H9 (cell line): ENCODE measurements at regions not wholly inside any gene's neighbourhood (a gene's known extent, or its start where the extent isn't known, plus 50 kb on each side); places are given as distances from the start of the nearest gene placed in this dataset.

Experiments used
- DNase-seq: peaks from one replicate; pipeline ENCODE4 v3.0.0-alpha.2; 2017
- H2AFZ ChIP-seq: one replicate; pipeline ENCODE4 v1.6.1; 2013; ENCODE audit warnings: mild to moderate bottlenecking, low read length, control low read depth, moderate library complexity
- H2AK5ac ChIP-seq: 2 replicates; pipeline ENCODE4 v1.6.1; 2013; ENCODE audit warnings: low read length, control low read depth, mixed read lengths; ENCODE audit not compliant: insufficient read length
- H2BK120ac ChIP-seq: one replicate; pipeline ENCODE4 v1.6.1; 2013; ENCODE audit warnings: low read depth, mild to moderate bottlenecking, low read length, control low read depth, inconsistent platforms; ENCODE audit not compliant: poor library complexity, severe bottlenecking
- H2BK12ac ChIP-seq: 2 replicates; pipeline ENCODE4 v1.6.1; 2013; ENCODE audit warnings: low read length, control low read depth, mixed read lengths, low read depth; ENCODE audit not compliant: insufficient read length
- H2BK15ac ChIP-seq: 2 replicates; pipeline ENCODE4 v1.6.1; 2013; ENCODE audit warnings: low read depth, low read length, control low read depth
- H2BK20ac ChIP-seq: one replicate; pipeline ENCODE4 v1.6.1; 2013; ENCODE audit warnings: low read depth, mild to moderate bottlenecking, low read length, control low read depth, inconsistent platforms; ENCODE audit not compliant: poor library complexity, severe bottlenecking
- H2BK5ac ChIP-seq: 2 replicates; pipeline ENCODE4 v1.6.1; 2013; ENCODE audit warnings: low read length, control low read depth, mixed read lengths; ENCODE audit not compliant: insufficient read length
- H3K14ac ChIP-seq: 2 replicates; pipeline ENCODE4 v1.6.1; 2013; ENCODE audit warnings: low read length, control low read depth; ENCODE audit not compliant: insufficient read depth
- H3K18ac ChIP-seq: 2 replicates; pipeline ENCODE4 v1.6.1; 2013; ENCODE audit warnings: low read depth, mild to moderate bottlenecking, mixed read lengths, low read length, control low read depth; ENCODE audit not compliant: insufficient read length
- H3K23ac ChIP-seq: 2 replicates; pipeline ENCODE4 v1.6.1; 2013; ENCODE audit warnings: low read length, control low read depth, mixed read lengths, low read depth; ENCODE audit not compliant: insufficient read length
- H3K23me2 ChIP-seq: 2 replicates; pipeline ENCODE4 v1.6.1; 2013; ENCODE audit warnings: low read depth, mild to moderate bottlenecking, mixed read lengths, low read length, control low read depth; ENCODE audit not compliant: insufficient read length, poor library complexity, severe bottlenecking
- H3K27ac ChIP-seq: 2 replicates; pipeline ENCODE4 v1.5.1; 2013; ENCODE audit warnings: low read length, control low read depth, mixed read lengths, low read depth; ENCODE audit not compliant: insufficient read length
- H3K27me3 ChIP-seq: 2 replicates; pipeline ENCODE4 v1.6.1; 2013; ENCODE audit warnings: low read length, control low read depth, inconsistent platforms; ENCODE audit not compliant: insufficient read depth
- H3K4ac ChIP-seq: 2 replicates; pipeline ENCODE4 v1.6.1; 2013; ENCODE audit warnings: low read depth, mild to moderate bottlenecking, control low read depth, inconsistent platforms, low read length, moderate library complexity
- H3K4me1 ChIP-seq: 2 replicates; pipeline ENCODE4 v1.6.1; 2013; ENCODE audit warnings: low read length, control low read depth, inconsistent platforms; ENCODE audit not compliant: insufficient read depth
- H3K4me2 ChIP-seq: 2 replicates; pipeline ENCODE4 v1.6.1; 2013; ENCODE audit warnings: low read length, control low read depth, mixed read lengths; ENCODE audit not compliant: insufficient read length, insufficient read depth
- H3K56ac ChIP-seq: 2 replicates; pipeline ENCODE4 v1.6.1; 2013; ENCODE audit warnings: low read depth, mild to moderate bottlenecking, mixed read lengths, low read length, control low read depth; ENCODE audit not compliant: insufficient read length
- H3K79me1 ChIP-seq: 2 replicates; pipeline ENCODE4 v1.6.1; 2013; ENCODE audit warnings: low read depth, mild to moderate bottlenecking, moderate library complexity, low read length, control low read depth, inconsistent platforms; ENCODE audit not compliant: insufficient read depth, poor library complexity, severe bottlenecking
- H3K79me2 ChIP-seq: 2 replicates; pipeline ENCODE4 v1.6.1; 2013; ENCODE audit warnings: low read length, control low read depth, inconsistent platforms; ENCODE audit not compliant: insufficient read depth
- H3K9ac ChIP-seq: 2 replicates; pipeline ENCODE4 v1.6.1; 2013; ENCODE audit warnings: low read length, control low read depth, mixed read lengths; ENCODE audit not compliant: insufficient read length; ENCODE audit errors: extremely low read depth
- H3K9me3 ChIP-seq: one replicate; pipeline ENCODE4 v1.6.1; 2013; ENCODE audit warnings: low read depth, low read length, inconsistent platforms; ENCODE audit not compliant: control insufficient read depth
- H3T11ph ChIP-seq: one replicate; pipeline ENCODE4 v1.6.1; 2013; ENCODE audit warnings: mild to moderate bottlenecking, low read length, control low read depth, inconsistent platforms
- H4K20me1 ChIP-seq: one replicate; pipeline ENCODE4 v1.6.1; 2013; ENCODE audit not compliant: control insufficient read depth, insufficient read length, insufficient read depth
- H4K5ac ChIP-seq: 2 replicates; pipeline ENCODE4 v1.6.1; 2013; ENCODE audit warnings: low read depth, mild to moderate bottlenecking, mixed read lengths, low read length, control low read depth; ENCODE audit not compliant: insufficient read length
- H4K8ac ChIP-seq: replicated peaks from 2 replicates; pipeline ENCODE4 v1.6.1; 2013; ENCODE audit warnings: low read length, control low read depth, mixed read lengths, low read depth; ENCODE audit not compliant: insufficient read length
- H4K91ac ChIP-seq: 2 replicates; pipeline ENCODE4 v1.6.1; 2013; ENCODE audit warnings: low read depth, mild to moderate bottlenecking, moderate library complexity, mixed read lengths, low read length, control low read depth; ENCODE audit not compliant: insufficient read length
- H3K27ac Mint-ChIP-seq, 3 experiments: 2 replicates in 2 of 3; 3 replicates in 1 of 3; pipeline ENCODE4 v1.8.0; 2020 to 2021; ENCODE audit warnings: mixed read lengths in 3 of 3, mild to moderate bottlenecking in 1 of 3, moderate library complexity in 1 of 3
- H3K27me3 Mint-ChIP-seq: 2 replicates; pipeline ENCODE4 v1.8.0; 2021; ENCODE audit warnings: low read depth, mild to moderate bottlenecking, moderate library complexity, mixed read lengths
- H3K36me3 Mint-ChIP-seq, 3 experiments: 2 replicates in 2 of 3; 3 replicates in 1 of 3; pipeline ENCODE4 v1.8.0; 2020 to 2021; ENCODE audit warnings: low read depth in 3 of 3, mixed read lengths in 3 of 3; ENCODE audit not compliant: insufficient read depth in 1 of 3
- H3K4me1 Mint-ChIP-seq, 2 experiments: 2 replicates each; pipeline ENCODE4 v1.8.0; 2020; ENCODE audit warnings: mixed read lengths in 2 of 2
- H3K4me3 Mint-ChIP-seq, 2 experiments: 2 replicates in 1 of 2; 3 replicates in 1 of 2; pipeline ENCODE4 v1.8.0; 2020 to 2021; ENCODE audit warnings: mild to moderate bottlenecking in 2 of 2, mixed read lengths in 2 of 2, moderate library complexity in 1 of 2
- H3K9me3 Mint-ChIP-seq, 2 experiments: 2 replicates in 1 of 2; 3 replicates in 1 of 2; pipeline ENCODE4 v1.8.0; 2020; ENCODE audit warnings: mild to moderate bottlenecking in 2 of 2, mixed read lengths in 2 of 2, moderate library complexity in 1 of 2
- WGBS: extraction: QIAGEN DNeasy Blood & Tissue Kit; methylation state at CpG from one replicate; pipeline ENCODE4 v1.1.7; 2013; ENCODE audit warnings: missing lambda C conversion rate, low lambda C conversion rate, mixed read lengths; ENCODE audit not compliant: insufficient read length; ENCODE audit errors: extremely low coverage; 5-methylcytosine and 5-hydroxymethylcytosine counted together
- TF ChIP-seq, protein P1 (sequence below): fragments of 200-600 bp; sonication (generic); conservative IDR thresholded peaks from 3 replicates; pipeline ENCODE4 v1.8.0; 2021; ENCODE audit warnings: antibody characterized with exemption, mild to moderate bottlenecking

DNA sequence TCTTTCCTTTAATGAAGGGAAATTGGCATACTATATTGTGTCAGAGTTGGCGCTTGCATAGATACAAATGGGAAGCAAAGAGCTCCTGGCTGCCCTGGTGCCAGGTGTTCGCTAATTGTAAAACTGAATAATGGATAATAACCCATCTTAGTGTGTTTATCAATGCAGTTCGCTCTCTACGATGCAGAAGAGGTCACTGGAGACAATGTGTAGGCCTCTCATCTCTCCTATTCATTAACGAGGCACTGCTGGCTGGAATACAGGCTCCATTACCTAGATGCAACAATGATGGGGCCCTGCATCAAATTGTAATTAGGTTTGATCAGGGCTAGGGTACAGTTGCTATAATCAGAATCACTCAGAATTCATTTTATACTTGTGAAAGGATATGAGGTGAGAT is 171.0 kb downstream of the RMI1 start:
- no peak overlapping the region for H3K4me3 Mint-ChIP-seq
- no peak overlapping the region for H2AFZ ChIP-seq
- no peaks in the 10 kb centered on the region for H3K36me3 Mint-ChIP-seq
- no peak overlapping the region for H2BK20ac ChIP-seq
- H3K27ac ChIP-seq, result no peak overlapping the region
- peaks cover 8% of the 10 kb centered on the region; the same call in 1 of the 2 replicates for H3K4me1 ChIP-seq
- no peak overlapping the region for H4K8ac ChIP-seq
- peaks cover 25 to 27% of the 10 kb centered on the region in 2 experiments for H3K4me1 Mint-ChIP-seq
- H3K27ac Mint-ChIP-seq, result no peak overlapping the region
- no peak overlapping the region for H2BK15ac ChIP-seq
- TF ChIP-seq, protein P1, sequence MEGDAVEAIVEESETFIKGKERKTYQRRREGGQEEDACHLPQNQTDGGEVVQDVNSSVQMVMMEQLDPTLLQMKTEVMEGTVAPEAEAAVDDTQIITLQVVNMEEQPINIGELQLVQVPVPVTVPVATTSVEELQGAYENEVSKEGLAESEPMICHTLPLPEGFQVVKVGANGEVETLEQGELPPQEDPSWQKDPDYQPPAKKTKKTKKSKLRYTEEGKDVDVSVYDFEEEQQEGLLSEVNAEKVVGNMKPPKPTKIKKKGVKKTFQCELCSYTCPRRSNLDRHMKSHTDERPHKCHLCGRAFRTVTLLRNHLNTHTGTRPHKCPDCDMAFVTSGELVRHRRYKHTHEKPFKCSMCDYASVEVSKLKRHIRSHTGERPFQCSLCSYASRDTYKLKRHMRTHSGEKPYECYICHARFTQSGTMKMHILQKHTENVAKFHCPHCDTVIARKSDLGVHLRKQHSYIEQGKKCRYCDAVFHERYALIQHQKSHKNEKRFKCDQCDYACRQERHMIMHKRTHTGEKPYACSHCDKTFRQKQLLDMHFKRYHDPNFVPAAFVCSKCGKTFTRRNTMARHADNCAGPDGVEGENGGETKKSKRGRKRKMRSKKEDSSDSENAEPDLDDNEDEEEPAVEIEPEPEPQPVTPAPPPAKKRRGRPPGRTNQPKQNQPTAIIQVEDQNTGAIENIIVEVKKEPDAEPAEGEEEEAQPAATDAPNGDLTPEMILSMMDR, result no peak
- H3K14ac ChIP-seq, result no peak overlapping the region
- WGBS, result no CpG with 5 or more reads among the region's 5 CpGs
- H3K18ac ChIP-seq, result no peak overlapping the region
- H4K5ac ChIP-seq, result no peak overlapping the region
- H3K4me2 ChIP-seq, result no peak overlapping the region
- H3K4ac ChIP-seq, result no peak overlapping the region
- H3K9me3 Mint-ChIP-seq, result peaks cover 0 to 5% of the 10 kb centered on the region in 2 experiments; a peak in 2 of 5 replicates
- H3K23me2 ChIP-seq, result no peaks in the 10 kb centered on the region
- no peak overlapping the region for H3K23ac ChIP-seq
- H3K79me2 ChIP-seq, result no peaks in the 10 kb centered on the region
- no peak overlapping the region for H2BK12ac ChIP-seq
- no peak overlapping the region for H3K56ac ChIP-seq
- no peaks in the 10 kb centered on the region for H3K79me1 ChIP-seq
- H3K9me3 ChIP-seq, result no peaks in the 10 kb centered on the region
- no peak overlapping the region for H2BK120ac ChIP-seq
- DNase-seq, result no peak
- H3K9ac ChIP-seq, result no peak overlapping the region
- peaks cover 14% of the 10 kb centered on the region; the same call in 1 of the 2 replicates for H3K27me3 ChIP-seq
- no peak overlapping the region for H4K91ac ChIP-seq
- no peak overlapping the region for H3T11ph ChIP-seq
- H2AK5ac ChIP-seq, result no peak overlapping the region
- no peak overlapping the region for H2BK5ac ChIP-seq
- H4K20me1 ChIP-seq, result no peaks in the 10 kb centered on the region
- H3K27me3 Mint-ChIP-seq, result peaks cover 88% of the 10 kb centered on the region
